GM13977 (cell line): ENCODE measurements at regions not wholly inside any gene's neighbourhood (a gene's known extent, or its start where the extent isn't known, plus 50 kb on each side); places are given as distances from the start of the nearest gene placed in this dataset.

ENCODE experiments used
- DNase-seq: peaks from one replicate; pipeline ENCODE4 v3.0.0; 2012; ENCODE audit warnings: low spot score
- in situ Hi-C: fragments of 300-500 bp; cut with MboI; formaldehyde crosslinking; loops from one replicate; pipeline ENCODE4 v1.12.0; 2022; ENCODE audit warnings: low sequenced_read_pairs, low pct_unique_long_range_greater_than_20kb, mixed read lengths, inconsistent platforms; ENCODE audit not compliant: unreplicated experiment
- TF ChIP-seq, protein P1 (sequence below): IDR thresholded peaks from 2 replicates; pipeline ENCODE4 v1.5.1; 2012; ENCODE audit warnings: mild to moderate bottlenecking, control low read depth; ENCODE audit not compliant: insufficient read depth; ENCODE audit errors: extremely low read depth, missing control alignments

DNA sequence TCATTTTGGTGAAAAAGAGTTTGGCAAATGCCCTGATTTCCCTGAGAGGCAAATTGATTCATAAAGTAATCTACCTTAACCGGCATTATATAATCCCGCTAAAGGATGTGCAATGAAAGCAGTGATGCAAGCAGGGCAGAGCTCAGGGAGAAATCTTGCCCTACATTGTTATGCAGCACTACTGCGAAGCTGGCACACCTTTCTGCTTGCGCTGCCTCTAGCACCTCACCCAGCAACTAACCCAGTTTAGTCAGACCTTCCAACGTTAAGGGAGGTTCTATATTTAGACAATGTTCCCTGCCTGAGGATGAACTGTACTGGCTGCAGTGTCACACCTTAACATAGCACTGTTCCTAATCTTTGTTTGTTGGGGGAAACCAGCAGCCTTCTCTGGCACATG is 60.8 kb upstream of the CCDC196 start:
- DNase-seq = no peak
- in situ Hi-C loops = no loop called here
- TF ChIP-seq, protein P1, sequence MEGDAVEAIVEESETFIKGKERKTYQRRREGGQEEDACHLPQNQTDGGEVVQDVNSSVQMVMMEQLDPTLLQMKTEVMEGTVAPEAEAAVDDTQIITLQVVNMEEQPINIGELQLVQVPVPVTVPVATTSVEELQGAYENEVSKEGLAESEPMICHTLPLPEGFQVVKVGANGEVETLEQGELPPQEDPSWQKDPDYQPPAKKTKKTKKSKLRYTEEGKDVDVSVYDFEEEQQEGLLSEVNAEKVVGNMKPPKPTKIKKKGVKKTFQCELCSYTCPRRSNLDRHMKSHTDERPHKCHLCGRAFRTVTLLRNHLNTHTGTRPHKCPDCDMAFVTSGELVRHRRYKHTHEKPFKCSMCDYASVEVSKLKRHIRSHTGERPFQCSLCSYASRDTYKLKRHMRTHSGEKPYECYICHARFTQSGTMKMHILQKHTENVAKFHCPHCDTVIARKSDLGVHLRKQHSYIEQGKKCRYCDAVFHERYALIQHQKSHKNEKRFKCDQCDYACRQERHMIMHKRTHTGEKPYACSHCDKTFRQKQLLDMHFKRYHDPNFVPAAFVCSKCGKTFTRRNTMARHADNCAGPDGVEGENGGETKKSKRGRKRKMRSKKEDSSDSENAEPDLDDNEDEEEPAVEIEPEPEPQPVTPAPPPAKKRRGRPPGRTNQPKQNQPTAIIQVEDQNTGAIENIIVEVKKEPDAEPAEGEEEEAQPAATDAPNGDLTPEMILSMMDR = no peak

DNA sequence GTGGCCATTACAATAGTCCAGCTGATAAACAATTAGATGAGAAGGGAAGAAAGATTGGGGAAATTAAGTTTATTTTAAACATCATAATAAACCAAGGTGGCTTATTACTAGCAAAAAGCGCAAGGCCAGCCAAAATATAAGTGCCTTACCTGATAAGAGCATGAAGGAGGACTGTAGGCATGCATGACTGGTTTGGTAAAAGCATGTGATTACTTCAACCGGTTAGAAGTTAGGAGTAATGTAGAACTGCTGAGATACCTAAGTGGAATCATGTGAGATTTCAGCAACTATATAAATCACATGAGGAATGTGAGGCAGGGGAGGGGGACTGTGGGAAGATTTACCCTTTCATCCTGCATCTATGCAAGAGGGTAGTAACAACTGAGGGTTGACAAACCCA is 59.7 kb upstream of the CCDC196 start:
- TF ChIP-seq, protein P1 = no peak
- no peak for DNase-seq

DNA sequence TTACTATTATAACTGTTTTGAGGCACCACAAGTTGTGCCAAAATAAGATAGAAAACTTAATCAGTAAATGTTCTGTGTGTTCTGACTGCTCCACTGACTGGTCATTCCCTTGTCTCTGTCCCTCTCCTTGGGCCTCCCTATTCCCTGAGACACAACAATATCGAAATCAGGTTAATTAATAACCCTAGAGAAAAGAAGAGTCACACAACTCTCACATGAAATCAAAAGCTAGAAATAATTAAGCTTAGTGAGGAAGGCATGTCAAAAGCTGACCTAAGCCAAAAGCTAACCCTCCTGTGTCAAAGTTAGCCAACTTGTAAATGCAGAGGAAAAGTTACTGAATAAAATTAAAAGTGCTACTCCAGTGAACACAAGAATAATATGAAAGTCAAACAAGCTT is 53.8 kb upstream of the CCDC196 start:
- DNase-seq = no peak
- in situ Hi-C loops = no loop called here

More for the DNA sequence above, 59.7 kb upstream of the CCDC196 start:
- in situ Hi-C loops = no loop called here

DNA sequence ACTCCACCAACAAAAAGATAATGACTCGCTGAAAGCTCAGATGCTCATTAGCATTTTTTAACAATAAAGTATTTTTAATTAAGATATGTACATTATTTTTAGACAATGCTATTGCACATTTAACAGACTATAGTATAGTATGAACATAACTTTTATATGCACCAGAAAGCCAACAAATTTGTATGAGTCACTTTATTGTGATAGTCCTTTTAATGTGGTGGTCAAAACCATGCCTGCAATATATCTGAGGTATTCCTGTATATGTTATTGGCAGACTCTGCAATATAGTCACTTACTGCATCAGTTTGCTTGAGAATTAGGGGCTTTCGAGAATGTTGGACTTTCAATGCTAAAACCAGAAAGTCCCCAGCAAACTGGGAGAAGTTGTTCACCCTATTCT is 51.7 kb upstream of the CCDC196 start:
- in situ Hi-C loops = no loop called here
- no peak for DNase-seq
- TF ChIP-seq, protein P1 = no peak

More for the DNA sequence above, 53.8 kb upstream of the CCDC196 start:
- TF ChIP-seq, protein P1 = no peak

DNA sequence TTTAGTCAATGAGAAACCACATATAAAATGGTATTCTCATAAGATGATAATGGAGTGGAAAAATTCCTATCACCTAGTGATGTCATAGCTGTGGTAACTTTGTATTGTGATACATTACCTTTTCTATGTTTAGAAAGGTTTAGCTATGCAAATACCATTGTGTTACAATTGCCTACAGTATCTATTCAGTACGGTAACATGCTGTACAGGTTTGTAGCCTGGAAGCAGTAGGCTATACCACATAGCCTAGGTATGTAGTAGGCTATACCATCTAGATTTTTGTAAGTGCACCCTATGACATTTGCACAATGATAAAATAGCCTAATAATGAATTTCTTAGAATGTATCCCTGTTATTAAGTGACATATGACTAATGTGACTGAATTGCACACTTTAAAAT is 50.5 kb upstream of the CCDC196 start:
- in situ Hi-C loops = no loop called here
- DNase-seq = no peak
- TF ChIP-seq, protein P1 = no peak
